BJ (cell line): ENCODE measurements at regions not wholly inside any gene's neighbourhood (a gene's known extent, or its start where the extent isn't known, plus 50 kb on each side); places are given as distances from the start of the nearest gene placed in this dataset. TPM values are rescaled to one million over a fixed set of nuclear protein-coding genes. Genes with fewer than 3 reads are reported as not detected.

ENCODE experiments used
- CTCF ChIA-PET: fragments of 350-600 bp; formaldehyde crosslinking; extraction: SDS; loops from one replicate; lab custom pipeline; 2021; ENCODE audit warnings: antibody characterized with exemption, inconsistent platforms; lab: Yijun Ruan, JAX
- POLR2A ChIA-PET: fragments of 300-600 bp; sonication (Branson Sonifier 250); formaldehyde crosslinking; extraction: SDS; loops from one replicate; lab custom pipeline; 2021; ENCODE audit warnings: antibody characterized with exemption; lab: Charles Lee
- DNase-seq: peaks from one replicate; pipeline ENCODE4 v3.0.0-alpha.2; 2011; ENCODE audit warnings: low read depth
- H3K27me3 ChIP-seq: 2 replicates; pipeline ENCODE4 v1.6.0; 2011; ENCODE audit warnings: low read length; ENCODE audit not compliant: control insufficient read depth, insufficient read depth
- H3K36me3 ChIP-seq: 2 replicates; pipeline ENCODE4 v1.5.1; 2011; ENCODE audit warnings: low read length; ENCODE audit not compliant: control insufficient read depth, insufficient read depth
- H3K4me3 ChIP-seq: 2 replicates; pipeline ENCODE4 v1.5.1; 2011; ENCODE audit warnings: low read depth, mild to moderate bottlenecking, control low read depth, low read length
- small RNA-seq: library from RNA; depleted of rRNA; stranded (forward); fragments of <200 nt; gene quantifications from one replicate; pipeline ENCODE3, GENCODE V24; 2012; ENCODE audit warnings: low replicate concordance, low read depth; ENCODE audit not compliant: insufficient read length
- TF ChIP-seq, protein P1 (sequence below): IDR thresholded peaks from 2 replicates; pipeline ENCODE4 v1.5.1; 2011; ENCODE audit warnings: low read depth, mild to moderate bottlenecking, control low read depth, inconsistent platforms, low read length, moderate library complexity; ENCODE audit not compliant: insufficient read depth

- TF ChIP-seq, protein P1, sequence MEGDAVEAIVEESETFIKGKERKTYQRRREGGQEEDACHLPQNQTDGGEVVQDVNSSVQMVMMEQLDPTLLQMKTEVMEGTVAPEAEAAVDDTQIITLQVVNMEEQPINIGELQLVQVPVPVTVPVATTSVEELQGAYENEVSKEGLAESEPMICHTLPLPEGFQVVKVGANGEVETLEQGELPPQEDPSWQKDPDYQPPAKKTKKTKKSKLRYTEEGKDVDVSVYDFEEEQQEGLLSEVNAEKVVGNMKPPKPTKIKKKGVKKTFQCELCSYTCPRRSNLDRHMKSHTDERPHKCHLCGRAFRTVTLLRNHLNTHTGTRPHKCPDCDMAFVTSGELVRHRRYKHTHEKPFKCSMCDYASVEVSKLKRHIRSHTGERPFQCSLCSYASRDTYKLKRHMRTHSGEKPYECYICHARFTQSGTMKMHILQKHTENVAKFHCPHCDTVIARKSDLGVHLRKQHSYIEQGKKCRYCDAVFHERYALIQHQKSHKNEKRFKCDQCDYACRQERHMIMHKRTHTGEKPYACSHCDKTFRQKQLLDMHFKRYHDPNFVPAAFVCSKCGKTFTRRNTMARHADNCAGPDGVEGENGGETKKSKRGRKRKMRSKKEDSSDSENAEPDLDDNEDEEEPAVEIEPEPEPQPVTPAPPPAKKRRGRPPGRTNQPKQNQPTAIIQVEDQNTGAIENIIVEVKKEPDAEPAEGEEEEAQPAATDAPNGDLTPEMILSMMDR: no peak
- no peak overlapping the region for H3K4me3 ChIP-seq
- no peaks in the 10 kb centered on the region for H3K36me3 ChIP-seq
- POLR2A ChIA-PET: no interaction called here
- CTCF ChIA-PET: no interaction called here
- H3K27me3 ChIP-seq: no peaks in the 10 kb centered on the region
- DNase-seq: no peak
Observed at GRCh38 chr2:132366421-132367180, 50.0 kb upstream of the GPR39 start.

Small RNA genes lying in the stretch of these regions (small RNA-seq; reads per million reads assigned to genes)
- gene MIR663B (not detected), gene RNA5-8SP5 (not detected)
